EL (cell line): ENCODE measurements at regions not wholly inside any gene's neighbourhood (a gene's known extent, or its start where the extent isn't known, plus 50 kb on each side); places are given as distances from the start of the nearest gene placed in this dataset.

ENCODE experiments used
- DNase-seq: peaks from one replicate; pipeline ENCODE4 v3.0.0-alpha.2; 2016

GRCh38 chr3:72115307-72115706 is 330.4 kb upstream of the PROK2 start:
- no peak for DNase-seq

- DNase-seq = no peak
Observed at GRCh38 chr3:72114773-72115172, 329.8 kb upstream of the PROK2 start.

- DNase-seq = no peak
Observed at GRCh38 chr3:72113964-72114363, 329.0 kb upstream of the PROK2 start.

GRCh38 chr3:72113564-72113963 is 328.6 kb upstream of the PROK2 start:
- DNase-seq = no peak

GRCh38 chr3:72112435-72112834 is 327.5 kb upstream of the PROK2 start:
- no peak for DNase-seq

GRCh38 chr3:72111265-72112205 is 326.6 kb upstream of the PROK2 start:
- no peak for DNase-seq

- DNase-seq = no peak
Observed at GRCh38 chr3:72109327-72110259, 324.6 kb upstream of the PROK2 start.

- no peak for DNase-seq
Observed at GRCh38 chr3:72105306-72105705, 320.4 kb upstream of the PROK2 start.

GRCh38 chr3:72102112-72102616 is 317.2 kb upstream of the PROK2 start:
- DNase-seq = no peak

GRCh38 chr3:72101494-72101893 is 316.5 kb upstream of the PROK2 start:
- DNase-seq = no peak

GRCh38 chr3:72100601-72101187 is 315.7 kb upstream of the PROK2 start:
- peak; percentile 68 for DNase-seq

- no peak for DNase-seq
Observed at GRCh38 chr3:72100080-72100511, 315.1 kb upstream of the PROK2 start.

- no peak for DNase-seq
Observed at GRCh38 chr3:72099326-72100079, 314.6 kb upstream of the PROK2 start.

- no peak for DNase-seq
Observed at GRCh38 chr3:72097053-72097452, 312.1 kb upstream of the PROK2 start.

- DNase-seq = no peak
Observed at GRCh38 chr3:72095521-72095920, 310.6 kb upstream of the PROK2 start.

GRCh38 chr3:72093992-72094334 is 309.0 kb upstream of the PROK2 start:
- no peak for DNase-seq

GRCh38 chr3:72093270-72093991 is 308.5 kb upstream of the PROK2 start:
- no peak for DNase-seq

- DNase-seq = peak; percentile 3
Observed at GRCh38 chr3:72092778-72093177, 307.8 kb upstream of the PROK2 start.

- no peak for DNase-seq
Observed at GRCh38 chr3:72088486-72089025, 303.6 kb upstream of the PROK2 start.

- no peak for DNase-seq
Observed at GRCh38 chr3:72087420-72087819, 302.5 kb upstream of the PROK2 start.

- no peak for DNase-seq
Observed at GRCh38 chr3:72086743-72087087, 301.8 kb upstream of the PROK2 start.
